A549 (cell line): ENCODE measurements at regions not wholly inside any gene's neighbourhood (a gene's known extent, or its start where the extent isn't known, plus 50 kb on each side); places are given as distances from the start of the nearest gene placed in this dataset.

Experiments used
- ATAC-seq, 2 experiments: fragments of 200-7000 bp in 1 of 2; fragments of >200 bp in 1 of 2; cut with Nextera tagmentation in 1 of 2; cut with Tn5 transposase in 1 of 2; 3 replicates each; pipeline versions ENCODE4 v1.8.0 to v1.9.1; 2018 to 2020; ENCODE audit warnings: mild to moderate bottlenecking in 1 of 2, moderate library complexity in 1 of 2
- CTCF ChIA-PET: fragments of 300-600 bp; sonication (Branson Sonifier 250); formaldehyde crosslinking; extraction: SDS; loops from one replicate; lab custom pipeline; 2021; ENCODE audit warnings: antibody characterized with exemption, inconsistent platforms; lab: Yijun Ruan, JAX
- POLR2A ChIA-PET: fragments of 350-600 bp; formaldehyde crosslinking; extraction: SDS; loops from one replicate; lab custom pipeline; 2021; ENCODE audit warnings: antibody characterized with exemption, inconsistent platforms; lab: Yijun Ruan, JAX
- DNase-seq, 2 experiments: peaks; one replicate each; pipeline versions ENCODE4 v3.0.0 to v3.0.0-alpha.2; 2011 to 2016; ENCODE audit warnings: low read depth in 1 of 2, low spot score in 1 of 2
- FAIRE-seq: peaks from 2 replicates; lab custom pipeline; 2011; peaks lifted over from hg19 to GRCh38; lab: Jason Lieb, UNC
- H3K27ac ChIP-seq, 2 experiments: fragments of >200 bp; sonication (Bioruptor Twin); formaldehyde crosslinking; 3 replicates each; pipeline ENCODE4 v1.5.1; 2016 to 2017
- H3K4me1 ChIP-seq: fragments of >200 bp; sonication (Bioruptor Twin); formaldehyde crosslinking; 3 replicates; pipeline ENCODE4 v1.6.1; 2016
- H3K4me2 ChIP-seq: fragments of >200 bp; sonication (Bioruptor Twin); formaldehyde crosslinking; 3 replicates; pipeline ENCODE4 v1.6.1; 2016
- H3K4me3 ChIP-seq: fragments of >200 bp; sonication (Bioruptor Twin); formaldehyde crosslinking; 3 replicates; pipeline ENCODE4 v1.5.1; 2016
- H3K9me3 ChIP-seq: fragments of >200 bp; sonication (Bioruptor Twin); formaldehyde crosslinking; 3 replicates; pipeline ENCODE4 v1.6.1; 2016
- CHD4 ChIP-seq: fragments of 200-600 bp; sonication (generic); IDR thresholded peaks from 2 replicates; pipeline ENCODE4 v1.6.1; 2016; ENCODE audit warnings: antibody characterized with exemption, mild to moderate bottlenecking, borderline replicate concordance
- CTCF ChIP-seq: fragments of >200 bp; sonication (Bioruptor Twin); formaldehyde crosslinking; IDR thresholded peaks from 3 replicates; pipeline ENCODE4 v1.5.1; 2016
- EHF ChIP-seq: fragments of 250-450 bp; sonication (Bioruptor Pico); IDR thresholded peaks from 2 replicates; pipeline ENCODE4 v1.5.0; 2020; ENCODE audit warnings: mild to moderate bottlenecking
- ESRRA ChIP-seq: fragments of 150-350 bp; IDR thresholded peaks from 2 replicates; pipeline ENCODE4 v1.6.1; 2014; ENCODE audit warnings: mild to moderate bottlenecking, low read length, borderline replicate concordance
- FOSB ChIP-seq: fragments of 250-450 bp; sonication (Bioruptor Pico); IDR thresholded peaks from 2 replicates; pipeline ENCODE4 v1.5.0; 2020; ENCODE audit warnings: mild to moderate bottlenecking, moderate library complexity
- FOSL2 ChIP-seq, 2 experiments: fragments of 450-650 bp in 1 of 2; fragments of >200 bp in 1 of 2; sonication (Bioruptor Twin) in 1 of 2; formaldehyde crosslinking; IDR thresholded peaks; 2 replicates each; pipeline versions ENCODE4 v1.5.0 to v1.6.1; 2016 to 2020; ENCODE audit warnings: mild to moderate bottlenecking in 1 of 2, moderate library complexity in 1 of 2
- GATA3 ChIP-seq: IDR thresholded peaks from 2 replicates; pipeline ENCODE4 v1.6.1; 2012; ENCODE audit warnings: borderline replicate concordance
- HES2 ChIP-seq: fragments of >200 bp; sonication (Bioruptor Twin); formaldehyde crosslinking; IDR thresholded peaks from 2 replicates; pipeline ENCODE4 v1.6.1; 2016
- HOXB5 ChIP-seq: fragments of 250-450 bp; sonication (Bioruptor Pico); IDR thresholded peaks from 2 replicates; pipeline ENCODE4 v1.5.0; 2020; ENCODE audit warnings: mild to moderate bottlenecking, moderate library complexity
- JUNB ChIP-seq: fragments of >200 bp; sonication (Bioruptor Twin); formaldehyde crosslinking; IDR thresholded peaks from 2 replicates; pipeline ENCODE4 v1.6.1; 2016
- MAX ChIP-seq: IDR thresholded peaks from 2 replicates; pipeline ENCODE4 v1.6.1; 2012
- MYC ChIP-seq: IDR thresholded peaks from 2 replicates; pipeline ENCODE4 v1.6.1; 2012; ENCODE audit warnings: mild to moderate bottlenecking, inconsistent platforms, low read length, improper control_type of control experiment, borderline replicate concordance
- NR3C1 ChIP-seq: fragments of >200 bp; sonication (Bioruptor Twin); formaldehyde crosslinking; IDR thresholded peaks from 3 replicates; pipeline ENCODE4 v1.6.1; 2017
- POLR2A ChIP-seq: IDR thresholded peaks from 2 replicates; pipeline ENCODE4 v1.6.1; 2012; ENCODE audit warnings: mild to moderate bottlenecking, low read length
- POLR2AphosphoS2 ChIP-seq: conservative IDR thresholded peaks from 2 replicates; pipeline ENCODE4 v1.6.1; 2012; ENCODE audit warnings: low read length, improper control_type of control experiment, inconsistent platforms
- RNF2 ChIP-seq: fragments of 200-600 bp; sonication (generic); IDR thresholded peaks from 2 replicates; pipeline ENCODE4 v1.6.1; 2016; ENCODE audit warnings: low read depth, mild to moderate bottlenecking, antibody characterized with exemption, moderate library complexity, borderline replicate concordance
- TFCP2L1 ChIP-seq: fragments of 250-450 bp; sonication (Bioruptor Pico); IDR thresholded peaks from 2 replicates; pipeline ENCODE4 v1.5.0; 2021; ENCODE audit warnings: mild to moderate bottlenecking
- USF2 ChIP-seq: fragments of 450-650 bp; IDR thresholded peaks from 2 replicates; pipeline ENCODE4 v1.6.1; 2014; ENCODE audit warnings: antibody characterized with exemption
- ZC3H11A ChIP-seq: fragments of 450-650 bp; IDR thresholded peaks from 2 replicates; pipeline ENCODE4 v1.6.1; 2014; ENCODE audit warnings: antibody characterized with exemption, mild to moderate bottlenecking
- ZNF302 ChIP-seq: fragments of 250-450 bp; sonication (Bioruptor Pico); IDR thresholded peaks from 2 replicates; pipeline ENCODE4 v1.9.0; 2021; ENCODE audit warnings: inconsistent platforms, mild to moderate bottlenecking, moderate library complexity
- WGBS: methylation state at CpG from one replicate; pipeline ENCODE4 v1.1.6; 2017; ENCODE audit errors: missing lambda C conversion rate; 5-methylcytosine and 5-hydroxymethylcytosine counted together
- TF ChIP-seq, protein P1 (sequence below): fragments of 200-600 bp; sonication (generic); IDR thresholded peaks from 2 replicates; pipeline ENCODE4 v1.6.1; 2016; ENCODE audit warnings: antibody characterized with exemption, mild to moderate bottlenecking, moderate library complexity
- TF ChIP-seq, protein P2 (sequence below): IDR thresholded peaks from 2 replicates; pipeline ENCODE4 v1.6.1; 2012; ENCODE audit warnings: low read depth, borderline replicate concordance
- TF ChIP-seq, protein P3 (sequence below): fragments of 150-350 bp; IDR thresholded peaks from 2 replicates; pipeline ENCODE4 v1.6.1; 2014; ENCODE audit warnings: low read depth, mild to moderate bottlenecking, low read length

DNA sequence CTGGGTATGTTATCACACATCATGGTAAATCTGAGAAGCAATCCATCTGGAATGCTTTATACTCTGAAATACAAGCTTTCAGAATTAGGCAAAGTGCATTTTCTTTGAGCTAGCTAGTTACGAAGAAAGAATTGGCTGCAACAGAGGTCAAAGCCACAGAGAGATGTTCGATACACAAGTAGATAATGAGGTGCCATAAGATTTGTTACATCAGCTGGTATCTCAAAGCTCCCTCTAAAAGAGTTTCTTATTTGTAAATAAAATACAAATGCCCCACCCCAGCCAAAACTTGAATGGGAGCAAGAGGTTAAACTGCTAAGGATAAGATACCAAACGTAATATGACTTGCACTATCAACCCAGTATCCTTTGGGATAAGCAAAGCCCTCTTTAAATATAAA is 84.0 kb upstream of the SLCO3A1 start:
- CTCF ChIA-PET: interaction anchor here (0.7 to 1.7 kb wide), 2 partner anchors 13 to 146 kb away, joined by 3 read pairs; no protein-coding TSS in a partner anchor
- TF ChIP-seq CTCF (no peak), ZC3H11A (no peak), FOSL2 (IDR thresholded peaks at IDR 0.05) (no peak), FOSL2 (CRISPR knock-in tag; IDR thresholded peaks at IDR 0.05) (no peak), FOSB (no peak), TFCP2L1 (CRISPR knock-in tag) (no peak), POLR2A (no peak), MAX (no peak), RNF2 (no peak), POLR2AphosphoS2 (no peak), NR3C1 (no peak), EHF (CRISPR knock-in tag) (no peak), CHD4 (no peak), GATA3 (no peak), ESRRA (no peak)
- TF ChIP-seq, protein P1, sequence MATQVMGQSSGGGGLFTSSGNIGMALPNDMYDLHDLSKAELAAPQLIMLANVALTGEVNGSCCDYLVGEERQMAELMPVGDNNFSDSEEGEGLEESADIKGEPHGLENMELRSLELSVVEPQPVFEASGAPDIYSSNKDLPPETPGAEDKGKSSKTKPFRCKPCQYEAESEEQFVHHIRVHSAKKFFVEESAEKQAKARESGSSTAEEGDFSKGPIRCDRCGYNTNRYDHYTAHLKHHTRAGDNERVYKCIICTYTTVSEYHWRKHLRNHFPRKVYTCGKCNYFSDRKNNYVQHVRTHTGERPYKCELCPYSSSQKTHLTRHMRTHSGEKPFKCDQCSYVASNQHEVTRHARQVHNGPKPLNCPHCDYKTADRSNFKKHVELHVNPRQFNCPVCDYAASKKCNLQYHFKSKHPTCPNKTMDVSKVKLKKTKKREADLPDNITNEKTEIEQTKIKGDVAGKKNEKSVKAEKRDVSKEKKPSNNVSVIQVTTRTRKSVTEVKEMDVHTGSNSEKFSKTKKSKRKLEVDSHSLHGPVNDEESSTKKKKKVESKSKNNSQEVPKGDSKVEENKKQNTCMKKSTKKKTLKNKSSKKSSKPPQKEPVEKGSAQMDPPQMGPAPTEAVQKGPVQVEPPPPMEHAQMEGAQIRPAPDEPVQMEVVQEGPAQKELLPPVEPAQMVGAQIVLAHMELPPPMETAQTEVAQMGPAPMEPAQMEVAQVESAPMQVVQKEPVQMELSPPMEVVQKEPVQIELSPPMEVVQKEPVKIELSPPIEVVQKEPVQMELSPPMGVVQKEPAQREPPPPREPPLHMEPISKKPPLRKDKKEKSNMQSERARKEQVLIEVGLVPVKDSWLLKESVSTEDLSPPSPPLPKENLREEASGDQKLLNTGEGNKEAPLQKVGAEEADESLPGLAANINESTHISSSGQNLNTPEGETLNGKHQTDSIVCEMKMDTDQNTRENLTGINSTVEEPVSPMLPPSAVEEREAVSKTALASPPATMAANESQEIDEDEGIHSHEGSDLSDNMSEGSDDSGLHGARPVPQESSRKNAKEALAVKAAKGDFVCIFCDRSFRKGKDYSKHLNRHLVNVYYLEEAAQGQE: no peak
- TF ChIP-seq, protein P2, sequence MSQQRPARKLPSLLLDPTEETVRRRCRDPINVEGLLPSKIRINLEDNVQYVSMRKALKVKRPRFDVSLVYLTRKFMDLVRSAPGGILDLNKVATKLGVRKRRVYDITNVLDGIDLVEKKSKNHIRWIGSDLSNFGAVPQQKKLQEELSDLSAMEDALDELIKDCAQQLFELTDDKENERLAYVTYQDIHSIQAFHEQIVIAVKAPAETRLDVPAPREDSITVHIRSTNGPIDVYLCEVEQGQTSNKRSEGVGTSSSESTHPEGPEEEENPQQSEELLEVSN: no peak
- TF ChIP-seq, protein P3, sequence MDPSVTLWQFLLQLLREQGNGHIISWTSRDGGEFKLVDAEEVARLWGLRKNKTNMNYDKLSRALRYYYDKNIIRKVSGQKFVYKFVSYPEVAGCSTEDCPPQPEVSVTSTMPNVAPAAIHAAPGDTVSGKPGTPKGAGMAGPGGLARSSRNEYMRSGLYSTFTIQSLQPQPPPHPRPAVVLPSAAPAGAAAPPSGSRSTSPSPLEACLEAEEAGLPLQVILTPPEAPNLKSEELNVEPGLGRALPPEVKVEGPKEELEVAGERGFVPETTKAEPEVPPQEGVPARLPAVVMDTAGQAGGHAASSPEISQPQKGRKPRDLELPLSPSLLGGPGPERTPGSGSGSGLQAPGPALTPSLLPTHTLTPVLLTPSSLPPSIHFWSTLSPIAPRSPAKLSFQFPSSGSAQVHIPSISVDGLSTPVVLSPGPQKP: no peak
- TF ChIP-seq, all 56 proteins: peak for 0
- WGBS: 21% methylated on average over 3 of the region's 3 CpGs
- Histone ChIP-seq H3K27ac (no peak overlapping the region), H3K9me3 (no peaks in the 10 kb centered on the region; the same call in 2 of the 3 replicates), H3K4me2 (no peak overlapping the region), H3K4me3 (no peak overlapping the region), H3K4me1 (no peaks in the 10 kb centered on the region)
- no peak for FAIRE-seq
- ATAC-seq: no peak
- DNase-seq: no peak
- POLR2A ChIA-PET: no interaction called here

GRCh38 chr15:91769894-91770293 is 83.6 kb upstream of the SLCO3A1 start:
- Histone ChIP-seq H3K4me1 (no peaks in the 10 kb centered on the region), H3K9me3 (no peaks in the 10 kb centered on the region; the same call in 2 of the 3 replicates), H3K4me2 (no peak overlapping the region), H3K4me3 (no peak overlapping the region), H3K27ac (no peak overlapping the region)
- FAIRE-seq (no peak), DNase-seq (no peak), ATAC-seq (no peak; a peak in 1 of 6 replicates)
- ChIA-PET CTCF (interaction anchor here (0.7 kb wide), 1 partner anchor 146 kb away, joined by 3 read pairs; no protein-coding TSS in a partner anchor), POLR2A (no interaction called here)
- 35% methylated on average over 8 of the region's 8 CpGs for WGBS
- no peak for TF ChIP-seq MYC
- TF ChIP-seq HES2: no peak
- no peak for TF ChIP-seq NR3C1
- no peak for TF ChIP-seq HOXB5
- TF ChIP-seq, protein P3: no peak
- TF ChIP-seq USF2: no peak
- TF ChIP-seq, protein P1: no peak
- no peak for TF ChIP-seq FOSB
- no peak for TF ChIP-seq RNF2
- no peak for TF ChIP-seq JUNB
- no peak for TF ChIP-seq ZNF302 (CRISPR knock-in tag)
